ENCODE measurements at regions not wholly inside any gene's neighbourhood (a gene's known extent, or its start where the extent isn't known, plus 50 kb on each side); places are given as distances from the start of the nearest gene placed in this dataset.

- no peak for FAIRE-seq
Measured at GRCh38 chr1:184141361-184141880, 89.9 kb downstream of the TSEN15 start.

GRCh38 chr1:184143449-184143848 is 91.9 kb downstream of the TSEN15 start:
- no peak for FAIRE-seq

GRCh38 chr1:184145083-184145482 is 93.6 kb downstream of the TSEN15 start:
- FAIRE-seq, result no peak

GRCh38 chr1:184146202-184146601 is 94.7 kb downstream of the TSEN15 start:
- FAIRE-seq, result no peak

- no peak for FAIRE-seq
Measured at GRCh38 chr1:184150776-184151531, 99.4 kb downstream of the TSEN15 start.

GRCh38 chr1:184152434-184152898 is 100.9 kb downstream of the TSEN15 start:
- FAIRE-seq, result no peak

GRCh38 chr1:184152974-184153373 is 101.4 kb downstream of the TSEN15 start:
- FAIRE-seq, result no peak

- FAIRE-seq, result no peak
Measured at GRCh38 chr1:184153731-184154130, 102.2 kb downstream of the TSEN15 start.

- no peak for FAIRE-seq
Measured at GRCh38 chr1:184156521-184157393, 105.2 kb downstream of the TSEN15 start.

- FAIRE-seq, result no peak
Measured at GRCh38 chr1:184157394-184157742, 105.8 kb downstream of the TSEN15 start.

- FAIRE-seq, result no peak
Measured at GRCh38 chr1:184158896-184159681, 107.6 kb downstream of the TSEN15 start.

- FAIRE-seq, result no peak
Measured at GRCh38 chr1:184160236-184160635, 108.7 kb downstream of the TSEN15 start.

- FAIRE-seq, result no peak
Measured at GRCh38 chr1:184161071-184161698, 109.7 kb downstream of the TSEN15 start.

- no peak for FAIRE-seq
Measured at GRCh38 chr1:184162281-184162680, 110.8 kb downstream of the TSEN15 start.

GRCh38 chr1:184163674-184164465 is 112.3 kb downstream of the TSEN15 start:
- no peak for FAIRE-seq

GRCh38 chr1:184164536-184164935 is 113.0 kb downstream of the TSEN15 start:
- FAIRE-seq, result no peak

GRCh38 chr1:184166485-184166884 is 115.0 kb downstream of the TSEN15 start:
- no peak for FAIRE-seq

GRCh38 chr1:184167352-184167751 is 115.8 kb downstream of the TSEN15 start:
- FAIRE-seq, result no peak

GRCh38 chr1:184170719-184171118 is 119.2 kb downstream of the TSEN15 start:
- FAIRE-seq, result no peak

GRCh38 chr1:184176058-184176457 is 124.5 kb downstream of the TSEN15 start:
- FAIRE-seq, result no peak

- no peak for FAIRE-seq
Measured at GRCh38 chr1:184181044-184181443, 129.5 kb downstream of the TSEN15 start.

- FAIRE-seq, result no peak
Measured at GRCh38 chr1:184183919-184184318, 132.4 kb downstream of the TSEN15 start.
